Ascending aorta (tissue), 2 donors: ENCODE measurements at regions not wholly inside any gene's neighbourhood (a gene's known extent, or its start where the extent isn't known, plus 50 kb on each side); places are given as distances from the start of the nearest gene placed in this dataset.

Experiments
- DNase-seq, 2 donors: peaks; one replicate each; pipeline ENCODE4 v3.0.0-alpha.2; 2019; ENCODE audit warnings: low spot score in 2 of 2
- H3K27ac ChIP-seq, 2 donors: fragments of 200-600 bp; sonication (generic); one replicate each; pipeline ENCODE4 v1.5.1; 2016 to 2017; ENCODE audit warnings: mild to moderate bottlenecking in 1 of 2
- H3K27me3 ChIP-seq: fragments of 200-600 bp; sonication (generic); one replicate; pipeline ENCODE4 v1.5.1; 2017
- H3K36me3 ChIP-seq, 2 donors: fragments of 200-600 bp; sonication (generic); one replicate each; pipeline ENCODE4 v1.5.1; 2016
- H3K4me1 ChIP-seq, 2 donors: fragments of 200-600 bp; sonication (generic); one replicate each; pipeline ENCODE4 v1.5.1; 2016 to 2017; ENCODE audit warnings: mild to moderate bottlenecking in 1 of 2
- H3K4me3 ChIP-seq, 2 donors: fragments of 200-600 bp; sonication (generic); one replicate each; pipeline ENCODE4 v1.5.1; 2016 to 2017; ENCODE audit warnings: mild to moderate bottlenecking in 1 of 2
- H3K9me3 ChIP-seq, 2 donors: fragments of 200-600 bp; sonication (generic); one replicate each; pipeline ENCODE4 v1.5.1; 2016
- CTCF ChIP-seq, 3 experiments: fragments of 200-600 bp in 2 of 3; fragments of 450-650 bp in 1 of 3; sonication (generic) in 2 of 3; IDR thresholded peaks; one replicate each; pipeline ENCODE4 v1.5.1; 2016 to 2019; ENCODE audit warnings: antibody characterized with exemption in 3 of 3, mild to moderate bottlenecking in 1 of 3, moderate library complexity in 1 of 3
- intact Hi-C: fragments of 100-400 bp; cut with DNase I; formaldehyde crosslinking; loops from one replicate; pipeline ENCODE4 v1.15.1; 2023

GRCh38 chr2:187716301-187716700 is 162.1 kb upstream of the TFPI start:
- Histone ChIP-seq H3K27ac (no peak overlapping the region), H3K4me3 (no peak overlapping the region), H3K36me3 (no peaks in the 10 kb centered on the region), H3K4me1 (peaks cover 0 to 5% of the 10 kb centered on the region in 2 donors), H3K27me3 (no peaks in the 10 kb centered on the region), H3K9me3 (peaks cover 0 to 9% of the 10 kb centered on the region in 2 donors)
- no peak for TF ChIP-seq CTCF (IDR thresholded peaks at IDR 0.05)
- no peak for DNase-seq
- intact Hi-C loops = no loop called here

- intact Hi-C loops = no loop called here
- no peaks in the 10 kb centered on the region for H3K27me3 ChIP-seq
Measured at GRCh38 chr2:187718092-187718491, 163.9 kb upstream of the TFPI start.

GRCh38 chr2:187719510-187719909 is 165.3 kb upstream of the TFPI start:
- intact Hi-C loops = no loop called here
- Histone ChIP-seq H3K9me3 (peaks cover 0 to 10% of the 10 kb centered on the region in 2 donors), H3K36me3 (no peaks in the 10 kb centered on the region), H3K4me1 (no peaks in the 10 kb centered on the region), H3K4me3 (no peak overlapping the region), H3K27me3 (no peaks in the 10 kb centered on the region), H3K27ac (no peak overlapping the region)
- no peak for TF ChIP-seq CTCF (IDR thresholded peaks at IDR 0.05)
- DNase-seq = no peak

More at GRCh38 chr2:187718092-187718491, 163.9 kb upstream of the TFPI start:
- Histone ChIP-seq H3K9me3 (peaks cover 0 to 10% of the 10 kb centered on the region in 2 donors), H3K36me3 (no peaks in the 10 kb centered on the region), H3K4me3 (no peak overlapping the region), H3K27ac (no peak overlapping the region), H3K4me1 (no peaks in the 10 kb centered on the region)
- TF ChIP-seq CTCF (IDR thresholded peaks at IDR 0.05) = no peak
- no peak for DNase-seq

- Histone ChIP-seq H3K36me3 (no peaks in the 10 kb centered on the region), H3K9me3 (no peaks in the 10 kb centered on the region), H3K4me3 (no peak overlapping the region), H3K27me3 (no peaks in the 10 kb centered on the region), H3K27ac (no peak overlapping the region), H3K4me1 (no peaks in the 10 kb centered on the region)
- intact Hi-C loops = no loop called here
- TF ChIP-seq CTCF (IDR thresholded peaks at IDR 0.05) = no peak
- DNase-seq = no peak
Measured at GRCh38 chr2:187748958-187749357, 194.7 kb upstream of the TFPI start.

- Histone ChIP-seq H3K27ac (no peak overlapping the region), H3K27me3 (no peaks in the 10 kb centered on the region), H3K9me3 (no peaks in the 10 kb centered on the region), H3K4me1 (no peaks in the 10 kb centered on the region), H3K4me3 (no peak overlapping the region), H3K36me3 (no peaks in the 10 kb centered on the region)
- intact Hi-C loops = no loop called here
- no peak for TF ChIP-seq CTCF (IDR thresholded peaks at IDR 0.05)
- no peak for DNase-seq
Measured at GRCh38 chr2:187749804-187750431, 195.7 kb upstream of the TFPI start.

- no peaks in the 10 kb centered on the region for H3K4me1 ChIP-seq
- no peak for DNase-seq
- H3K36me3 ChIP-seq = no peaks in the 10 kb centered on the region
- intact Hi-C loops = no loop called here
- no peak overlapping the region for H3K4me3 ChIP-seq
- H3K9me3 ChIP-seq = no peaks in the 10 kb centered on the region
- H3K27me3 ChIP-seq = no peaks in the 10 kb centered on the region
- no peak for TF ChIP-seq CTCF (IDR thresholded peaks at IDR 0.05)
- H3K27ac ChIP-seq = no peak overlapping the region
Measured at GRCh38 chr2:187768995-187769394, 214.8 kb upstream of the TFPI start.
